Right lobe of liver (tissue), 6 donors: ENCODE measurements at regions not wholly inside any gene's neighbourhood (a gene's known extent, or its start where the extent isn't known, plus 50 kb on each side); places are given as distances from the start of the nearest gene placed in this dataset.

Source experiments
- ATAC-seq, 4 donors: fragments of 200-7000 bp; cut with Tn5 transposase; one replicate each; pipeline ENCODE4 v1.9.1; 2020; ENCODE audit warnings: mild to moderate bottlenecking in 4 of 4, moderate library complexity in 4 of 4
- DNase-seq, 3 donors: peaks; one replicate each; pipeline ENCODE4 v3.0.0-alpha.2; 2020
- H3K27ac ChIP-seq, 3 donors: fragments of 200-600 bp; one replicate each; pipeline ENCODE4 v1.8.0; 2022
- H3K27me3 ChIP-seq, 2 donors: fragments of 200-600 bp; one replicate each; pipeline ENCODE4 v1.8.0; 2022
- H3K36me3 ChIP-seq, 4 donors: fragments of 200-600 bp; sonication (generic) in 1 of 4; one replicate each; pipeline versions ENCODE4 v1.5.1 to v1.8.0; 2017 to 2022; ENCODE audit warnings: control low read depth in 1 of 4
- H3K4me1 ChIP-seq, 4 donors: fragments of 200-600 bp; sonication (generic) in 1 of 4; one replicate each; pipeline versions ENCODE4 v1.5.1 to v1.8.0; 2017 to 2022; ENCODE audit warnings: control low read depth in 1 of 4
- H3K4me3 ChIP-seq, 3 donors: fragments of 200-600 bp; one replicate each; pipeline ENCODE4 v1.8.0; 2022
- H3K9me3 ChIP-seq, 4 donors: fragments of 200-600 bp; sonication (generic) in 1 of 4; one replicate each; pipeline versions ENCODE4 v1.5.1 to v1.8.0; 2017 to 2022; ENCODE audit warnings: control low read depth in 1 of 4
- CTCF ChIP-seq, 4 donors: fragments of 200-600 bp in 3 of 4; fragments of 450-650 bp in 1 of 4; IDR thresholded peaks; one replicate each; pipeline versions ENCODE4 v1.5.1 to v1.8.0; 2016 to 2022; ENCODE audit warnings: antibody characterized with exemption in 4 of 4, mild to moderate bottlenecking in 2 of 4
- POLR2A ChIP-seq: fragments of 450-650 bp; IDR thresholded peaks from one replicate; pipeline ENCODE4 v1.6.1; 2017; ENCODE audit warnings: antibody characterized with exemption, mild to moderate bottlenecking
- WGBS: methylation state at CpG from one replicate; pipeline ENCODE4 v1.1.6; 2018; ENCODE audit warnings: low coverage, low lambda C conversion rate; ENCODE audit not compliant: insufficient coverage; ENCODE audit errors: missing lambda C conversion rate; 5-methylcytosine and 5-hydroxymethylcytosine counted together
- intact Hi-C, 2 donors: fragments of 100-400 bp; cut with DNase I; formaldehyde crosslinking; loops; one replicate each; pipeline versions ENCODE4 v1.11.2 to v1.14.1; 2022
- donor health status: DM: no; HTN: yes; CAD: no.
- donor health status: DM: no; HTN: no; CAD: no.
- donor health status: DM: no; HTN: no; CAD: no.
- donor health status: DM: no; HTN: yes; CAD: no.
- donor health status: DM: no; HTN: yes; CAD: no.

DNA sequence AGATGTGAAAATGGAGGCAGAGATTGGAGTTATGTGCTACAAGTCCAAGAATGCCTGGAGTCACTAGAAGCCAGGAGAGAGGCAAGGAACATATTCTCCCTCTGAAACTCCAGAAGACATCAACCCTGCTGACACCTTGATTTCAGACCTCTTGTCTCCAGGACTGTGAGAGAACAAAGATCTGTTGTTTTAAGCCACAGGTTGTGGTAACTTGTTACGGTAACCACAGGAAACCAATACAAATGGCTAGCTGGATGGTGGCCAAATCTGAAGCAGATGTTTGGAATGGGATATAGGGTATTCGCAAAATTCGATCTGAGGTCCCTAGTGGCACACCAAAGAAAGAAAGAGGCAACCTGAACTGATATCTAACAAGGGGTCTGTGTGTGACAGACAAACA, 129.0 kb downstream of the HERPUD2 start:
- no peaks in the 10 kb centered on the region for H3K9me3 ChIP-seq
- TF ChIP-seq CTCF (IDR thresholded peaks at IDR 0.05) (no peak), POLR2A (no peak)
- 25% methylated on average over 2 of the region's 3 CpGs for WGBS
- no peak for ATAC-seq
- intact Hi-C loops = no loop called here
- no peak overlapping the region for H3K27ac ChIP-seq
- no peaks in the 10 kb centered on the region for H3K36me3 ChIP-seq
- no peak overlapping the region for H3K4me3 ChIP-seq
- no peaks in the 10 kb centered on the region for H3K27me3 ChIP-seq
- H3K4me1 ChIP-seq = no peaks in the 10 kb centered on the region
- DNase-seq = no peak

- ATAC-seq = no peak
- no peak overlapping the region for H3K4me3 ChIP-seq
- H3K27me3 ChIP-seq = no peaks in the 10 kb centered on the region
- no peaks in the 10 kb centered on the region for H3K36me3 ChIP-seq
- H3K9me3 ChIP-seq = no peaks in the 10 kb centered on the region
- DNase-seq = no peak
- no peak for TF ChIP-seq CTCF (IDR thresholded peaks at IDR 0.05)
- intact Hi-C loops = no loop called here
- no peak overlapping the region for H3K27ac ChIP-seq
- WGBS = 74% methylated on average over 4 of the region's 4 CpGs
- peaks cover 0 to 13% (median 0%) of the 10 kb centered on the region in 4 donors for H3K4me1 ChIP-seq
These were observed 136.1 kb downstream of the HERPUD2 start for GRCh38 chr7:35558841-35559240.

GRCh38 chr7:35556515-35557471, 138.1 kb downstream of the HERPUD2 start:
- H3K4me1 ChIP-seq = peaks cover 0 to 18% (median 0%) of the 10 kb centered on the region in 4 donors
- no peaks in the 10 kb centered on the region for H3K27me3 ChIP-seq
- TF ChIP-seq POLR2A (no peak), CTCF (IDR thresholded peaks at IDR 0.05) (no peak)
- 21% methylated on average over 7 of the region's 8 CpGs for WGBS
- no peaks in the 10 kb centered on the region for H3K9me3 ChIP-seq
- peak overlapping the region in 2 of 3 donors; percentile 12 to 32 for H3K4me3 ChIP-seq
- H3K27ac ChIP-seq = peak overlapping the region in 1 of 3 donors; percentile 58
- intact Hi-C loops = no loop called here
- no peaks in the 10 kb centered on the region for H3K36me3 ChIP-seq
- DNase-seq (peak in 2 of 3 donors; percentile 49 to 64), ATAC-seq (peak; percentile 81 to 93 (median 90))

- Histone ChIP-seq H3K27ac (no peak overlapping the region), H3K27me3 (no peaks in the 10 kb centered on the region), H3K4me3 (no peak overlapping the region), H3K36me3 (no peaks in the 10 kb centered on the region), H3K4me1 (peaks cover 0 to 18% (median 0%) of the 10 kb centered on the region in 4 donors), H3K9me3 (no peaks in the 10 kb centered on the region)
- intact Hi-C loops = no loop called here
- DNase-seq (no peak), ATAC-seq (peak in 2 of 4 donors; percentile 15 to 74)
- TF ChIP-seq CTCF (IDR thresholded peaks at IDR 0.05) (no peak), POLR2A (no peak)
- 50% methylated on average over 4 of the region's 4 CpGs for WGBS
These were observed 139.0 kb downstream of the HERPUD2 start for GRCh38 chr7:35555934-35556333.
